COLO668 (cell line): ENCODE measurements at regions not wholly inside any gene's neighbourhood (a gene's known extent, or its start where the extent isn't known, plus 50 kb on each side); places are given as distances from the start of the nearest gene placed in this dataset.

ENCODE experiments used
- DNase-seq: peaks from one replicate; lab custom pipeline; 2025; ENCODE audit not compliant: unreplicated experiment; lab: John Stamatoyannopoulos, UW

GRCh38 chr1:207971331-207972219, 60.6 kb upstream of the CD34 start:
- DNase-seq: no peak

GRCh38 chr1:207970329-207971233, 59.7 kb upstream of the CD34 start:
- DNase-seq: no peak

- no peak for DNase-seq
These were observed 58.6 kb upstream of the CD34 start for GRCh38 chr1:207969528-207969927.

- DNase-seq: no peak
These were observed 57.6 kb upstream of the CD34 start for GRCh38 chr1:207968521-207969009.

- no peak for DNase-seq
These were observed 56.8 kb upstream of the CD34 start for GRCh38 chr1:207967703-207968102.

- DNase-seq: no peak
These were observed 55.6 kb upstream of the CD34 start for GRCh38 chr1:207966521-207966920.

- no peak for DNase-seq
These were observed 54.8 kb upstream of the CD34 start for GRCh38 chr1:207965392-207966387.

- no peak for DNase-seq
These were observed 53.5 kb upstream of the CD34 start for GRCh38 chr1:207964195-207964966.

GRCh38 chr1:207963427-207964194, 52.7 kb upstream of the CD34 start:
- DNase-seq: peak; percentile 96

- peak; percentile 70 for DNase-seq
These were observed 51.9 kb upstream of the CD34 start for GRCh38 chr1:207962716-207963426.
